ENCODE measurements at regions not wholly inside any gene's neighbourhood (a gene's known extent, or its start where the extent isn't known, plus 50 kb on each side); places are given as distances from the start of the nearest gene placed in this dataset.

GRCh38 chr2:22904126-22904684 lies 480.8 kb upstream of the KLHL29 start:
- H3K9me3 ChIP-seq = no peaks in the 10 kb centered on the region
- H3K4me1 ChIP-seq = no peaks in the 10 kb centered on the region
- DNase-seq (ENCODE audit: low read depth in 1 of 2, low spot score in 1 of 2) (peak; percentile 17 to 19), FAIRE-seq (no peak), ATAC-seq (peak; percentile 40 to 80; a peak in 3 of 6 replicates)
- ChIA-PET POLR2A (no interaction called here), CTCF (interaction anchor here (0.7 to 0.8 kb wide), 2 partner anchors 15 to 445 kb away, joined by 3 read pairs; no protein-coding TSS in a partner anchor)
- no peak overlapping the region for H3K27ac ChIP-seq
- WGBS (ENCODE audit: missing lambda C conversion rate) = 18% methylated on average over 6 of the region's 6 CpGs
- no peak for TF ChIP-seq JUNB (IDR thresholded peaks at IDR 0.05)
- TF ChIP-seq SMC3 (IDR thresholded peaks at IDR 0.05) = 0 out of 3 replicates have a peak, but pooled peaks have one; percentile 34
- no peak for TF ChIP-seq REST (IDR thresholded peaks at IDR 0.05)
- peak; percentile 46 for TF ChIP-seq CTCF (IDR thresholded peaks at IDR 0.05)
- peak; percentile 28 to 32; a peak in 3 of 5 replicates for TF ChIP-seq RAD21 (conservative IDR thresholded peaks at IDR 0.05 in 1 of 2, IDR thresholded peaks at IDR 0.05 in 1 of 2)
- TF ChIP-seq ZSCAN20 (CRISPR knock-in tag; IDR thresholded peaks at IDR 0.05) = no peak
- no peak overlapping the region for H3K4me3 ChIP-seq
- H3K4me2 ChIP-seq = no peak overlapping the region

- no peak for TF ChIP-seq CHD2 (IDR thresholded peaks at IDR 0.05; ENCODE audit: low read length, partially characterized antibody)
- TF ChIP-seq CHD4 (IDR thresholded peaks at IDR 0.05; ENCODE audit: borderline replicate concordance) = no peak
- TF ChIP-seq REST (IDR thresholded peaks at IDR 0.05) = no peak
- no peak for TF ChIP-seq HOXA7 (CRISPR knock-in tag; IDR thresholded peaks at IDR 0.05)
- no peak for TF ChIP-seq FOSL2 (IDR thresholded peaks at IDR 0.05)
- no peak for TF ChIP-seq FOSL2 (CRISPR knock-in tag; IDR thresholded peaks at IDR 0.05)
- TF ChIP-seq JUN (IDR thresholded peaks at IDR 0.05) = no peak
- TF ChIP-seq ATOH8 (CRISPR knock-in tag; IDR thresholded peaks at IDR 0.05; ENCODE audit: low read depth) = no peak
- no peak for TF ChIP-seq CBX2 (IDR thresholded peaks at IDR 0.05; ENCODE audit: borderline replicate concordance, low read depth)
- no peak for TF ChIP-seq FOXS1 (CRISPR knock-in tag; IDR thresholded peaks at IDR 0.05)
- TF ChIP-seq MAZ (IDR thresholded peaks at IDR 0.05; ENCODE audit: borderline replicate concordance, low read depth, low read length) = no peak
- TF ChIP-seq NPAS2 (CRISPR knock-in tag; IDR thresholded peaks at IDR 0.05; ENCODE audit: borderline replicate concordance) = no peak
- no peak for TF ChIP-seq EHMT2 (IDR thresholded peaks at IDR 0.05; ENCODE audit: low read depth)
- TF ChIP-seq JUNB (IDR thresholded peaks at IDR 0.05) = no peak
- TF ChIP-seq HDAC2 (IDR thresholded peaks at IDR 0.05) = no peak
- TF ChIP-seq BHLHE40 (IDR thresholded peaks at IDR 0.05; ENCODE audit: low read depth, low read length) = no peak
- no peak for TF ChIP-seq RAD21 (conservative IDR thresholded peaks at IDR 0.05 in 1 of 2, IDR thresholded peaks at IDR 0.05 in 1 of 2)
- no peak for TF ChIP-seq CTCF (IDR thresholded peaks at IDR 0.05)
- no peak for TF ChIP-seq ZC3H11A (IDR thresholded peaks at IDR 0.05)
- no peak overlapping the region for H3K4me2 ChIP-seq
- no peaks in the 10 kb centered on the region for H3K9me3 ChIP-seq
- no peak overlapping the region for H3K4me3 ChIP-seq
- CTCF ChIA-PET = interaction anchor here (1.0 kb wide), 1 partner anchor 54 kb away, joined by 3 read pairs; no protein-coding TSS in a partner anchor
- FAIRE-seq = no peak
- H3K4me1 ChIP-seq = no peaks in the 10 kb centered on the region
- 8% methylated on average over 2 of the region's 2 CpGs for WGBS (ENCODE audit: missing lambda C conversion rate)
- no peak for ATAC-seq
- H3K27ac ChIP-seq = no peak overlapping the region
- DNase-seq (ENCODE audit: low read depth in 1 of 2, low spot score in 1 of 2) = no peak
- POLR2A ChIA-PET = no interaction called here
Observed at GRCh38 chr2:22907330-22907729, 477.6 kb upstream of the KLHL29 start.
